ENCODE measurements at regions not wholly inside any gene's neighbourhood (a gene's known extent, or its start where the extent isn't known, plus 50 kb on each side); places are given as distances from the start of the nearest gene placed in this dataset.
"Not testable (repeated sequence)": the region's sequence is repeated elsewhere in the genome, so short reads cannot be mapped to it uniquely, and the experiment has no call there.

DNA sequence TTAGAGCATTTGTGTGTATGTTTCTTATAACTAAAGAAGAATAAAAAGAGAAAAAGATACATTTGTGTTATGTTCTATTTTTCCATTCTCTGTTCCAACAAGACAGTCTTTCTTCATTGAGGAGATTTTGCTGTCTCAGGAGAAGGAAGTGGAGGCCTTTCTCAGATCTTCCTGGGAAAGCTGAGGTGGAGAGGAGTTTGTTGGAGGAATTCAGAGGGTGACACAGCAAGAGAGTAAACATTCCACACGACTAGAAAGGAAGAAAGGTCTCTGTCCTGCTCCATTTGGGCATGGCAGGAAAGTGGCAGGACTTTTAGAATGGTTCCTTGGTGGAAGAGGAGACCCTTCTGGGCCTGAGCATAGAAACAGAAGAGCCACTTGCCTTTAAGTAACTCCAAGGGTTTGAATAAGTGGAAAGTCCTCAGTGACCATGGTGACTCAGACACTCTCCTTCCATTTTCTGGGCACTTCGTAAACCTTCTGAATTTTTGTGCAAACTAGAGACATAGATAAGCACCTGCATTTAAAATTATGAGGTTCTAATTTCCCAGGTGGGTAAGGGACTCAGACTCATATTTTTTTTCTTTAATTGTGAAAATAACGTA is 52.3 kb upstream of the COL5A2 start:
- DNase-seq (ENCODE audit: low spot score) = no peak

DNA sequence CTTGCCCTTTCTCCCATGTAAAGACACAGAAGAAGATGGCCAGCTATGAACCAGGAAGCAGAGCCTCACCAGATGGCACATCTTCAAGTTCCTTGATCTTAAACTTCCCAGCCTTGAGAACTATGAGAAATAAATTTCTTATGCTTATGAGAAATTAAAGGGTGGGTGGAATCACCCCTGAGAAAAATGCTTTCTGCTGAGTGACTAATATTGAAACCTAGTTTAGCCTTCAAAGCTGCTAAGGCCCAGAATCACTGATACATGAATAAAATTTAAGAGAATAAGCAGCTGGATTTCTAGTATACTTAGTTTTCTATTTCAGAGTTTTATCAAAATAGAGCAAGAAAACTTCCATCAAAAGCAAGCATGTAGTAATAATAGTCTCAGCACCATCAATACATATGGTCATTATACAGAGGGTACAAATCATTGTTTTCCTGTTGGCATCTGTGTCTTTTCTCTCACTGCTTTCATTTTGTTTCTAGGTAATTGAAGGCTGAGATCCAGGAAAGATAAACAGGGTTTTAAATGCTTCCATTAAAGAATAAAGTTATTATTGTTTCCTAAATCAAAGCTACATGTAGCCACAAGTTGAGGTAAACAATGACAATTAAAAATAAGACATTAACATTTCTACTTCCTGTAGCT is 53.3 kb upstream of the COL5A2 start:
- no peak for DNase-seq (ENCODE audit: low spot score)

DNA sequence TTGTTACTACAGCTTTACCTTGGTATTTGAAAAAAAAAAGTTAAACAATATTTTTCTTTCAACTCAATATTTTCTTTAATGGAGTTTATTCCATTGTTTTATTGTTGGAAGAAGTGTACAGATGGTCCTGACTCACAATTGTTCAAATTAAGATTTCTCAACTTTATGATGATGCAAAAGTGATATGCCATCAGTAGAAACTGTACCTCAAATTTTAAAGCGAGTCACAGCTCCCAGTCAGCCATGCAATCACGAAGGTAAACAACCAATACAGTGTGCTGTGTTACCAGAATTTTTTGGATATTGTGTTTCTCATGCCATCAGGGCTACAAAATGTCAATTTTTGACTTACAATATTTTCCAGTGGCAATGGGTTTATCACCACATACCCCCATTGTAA is 54.0 kb upstream of the COL5A2 start:
- DNase-seq (ENCODE audit: low spot score) = no peak

DNA sequence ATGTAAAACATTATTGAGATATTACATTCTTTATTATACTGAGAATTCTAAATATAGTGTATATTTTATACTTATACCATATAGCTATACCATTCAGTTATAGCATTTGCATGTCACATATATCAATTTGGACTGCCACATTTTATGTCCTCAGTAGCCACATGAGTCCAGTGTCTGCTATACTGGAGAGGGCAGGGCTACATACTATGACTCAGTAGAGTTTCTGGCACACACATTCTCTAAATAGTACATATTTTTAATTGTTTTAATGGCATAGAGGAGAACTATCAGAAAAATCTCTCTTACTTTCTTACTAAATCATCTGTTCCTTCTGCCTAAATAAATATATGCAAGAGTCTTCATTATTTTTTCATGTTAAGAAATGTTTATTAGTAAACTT is 55.4 kb upstream of the COL5A2 start:
- DNase-seq (ENCODE audit: low spot score) = no peak

DNA sequence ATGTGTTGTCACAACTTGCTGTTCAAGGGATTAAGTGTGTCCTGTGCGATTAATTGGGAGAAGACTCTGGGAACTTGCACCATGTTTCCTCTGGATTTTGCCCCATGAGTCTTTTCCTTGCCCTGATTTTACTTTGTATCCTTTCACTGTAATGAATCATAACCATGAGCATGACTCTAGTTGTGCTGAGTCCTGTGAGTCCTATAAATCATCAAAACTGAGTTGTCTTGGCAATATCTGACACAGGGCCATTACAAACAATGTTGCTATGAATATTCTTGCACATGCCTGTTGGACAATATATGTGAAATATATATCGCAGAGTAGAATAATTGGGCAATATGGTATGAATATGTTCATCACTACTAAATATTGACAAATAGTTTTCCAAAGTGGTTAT is 56.5 kb upstream of the COL5A2 start:
- DNase-seq (ENCODE audit: low spot score) = no peak

DNA sequence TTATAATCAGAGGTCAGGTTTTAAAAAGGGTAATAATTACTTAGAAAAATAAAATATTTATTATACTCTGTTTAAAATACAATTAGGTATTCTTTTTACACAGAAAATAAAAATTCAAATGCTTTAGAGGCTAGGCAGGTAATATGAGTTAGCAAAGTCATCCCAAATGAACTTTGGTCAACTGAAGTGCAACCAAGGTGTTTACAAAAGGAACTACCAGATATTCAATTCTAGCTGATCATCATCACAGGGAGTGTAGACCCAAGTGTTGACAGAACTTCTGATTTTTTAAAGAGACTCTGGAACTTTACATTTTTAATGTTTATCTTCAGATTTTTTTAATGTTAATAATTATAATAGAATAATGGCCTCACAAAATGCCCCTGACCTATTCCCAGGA is 59.3 kb upstream of the COL5A2 start:
- no peak for DNase-seq (ENCODE audit: low spot score)

DNA sequence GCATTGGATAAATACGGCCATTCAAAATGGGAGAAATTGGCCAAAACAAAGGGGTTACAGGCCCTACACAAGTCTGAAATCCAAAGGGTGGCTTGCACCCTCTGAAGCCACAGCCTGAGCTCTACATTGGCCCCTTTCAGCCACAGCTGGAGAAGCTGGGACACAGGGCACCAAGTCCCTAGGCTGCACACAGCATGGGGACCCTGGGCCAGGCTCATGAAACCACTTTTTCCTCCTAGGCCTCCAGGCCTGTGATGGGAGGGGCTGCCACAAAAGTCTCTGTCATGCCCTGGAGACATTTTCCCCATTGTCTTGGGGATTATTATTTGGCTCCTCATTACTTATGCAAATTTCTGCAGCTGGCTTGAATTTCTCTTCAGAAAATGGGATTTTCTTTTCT is 64.3 kb upstream of the COL5A2 start:
- DNase-seq (ENCODE audit: low spot score) = not testable (repeated sequence)

DNA sequence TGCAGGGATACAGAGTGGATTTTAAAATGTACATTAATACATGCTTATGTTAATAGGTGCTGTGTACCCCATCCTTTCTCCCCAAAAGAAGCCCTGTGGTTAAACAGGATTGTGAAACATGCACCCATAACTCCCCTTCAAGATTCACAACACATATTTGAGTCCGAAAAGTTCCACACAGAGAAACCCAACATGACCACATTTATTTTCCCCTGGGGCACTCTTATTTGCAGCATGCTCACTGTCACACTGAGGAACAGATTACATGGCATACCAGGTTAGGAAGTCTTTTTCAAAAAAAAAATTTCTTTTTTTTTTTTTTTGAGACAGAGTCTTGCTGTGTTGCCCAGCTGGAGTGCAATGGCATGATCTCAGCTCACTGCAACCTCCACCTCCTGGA is 67.7 kb upstream of the COL5A2 start:
- no peak for DNase-seq (ENCODE audit: low spot score)

DNA sequence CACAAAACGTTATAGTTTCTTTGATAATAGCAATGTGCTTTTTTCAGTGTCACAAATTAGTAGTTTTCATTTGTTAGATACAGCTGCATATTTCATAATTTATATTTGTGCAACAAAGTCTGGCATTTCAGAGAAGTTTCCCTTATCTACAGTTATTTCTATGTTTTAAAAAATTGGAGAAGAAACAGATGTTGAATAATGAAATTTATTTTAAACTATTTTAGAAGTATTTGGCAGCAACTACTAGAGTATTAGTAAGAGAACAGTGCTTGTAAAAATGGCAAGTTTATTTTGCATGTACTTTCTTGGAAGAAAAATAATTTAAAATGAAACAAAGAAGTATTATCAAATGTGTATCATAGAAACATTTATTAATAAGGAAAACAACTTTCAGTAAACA is 68.6 kb upstream of the COL5A2 start:
- no peak for DNase-seq (ENCODE audit: low spot score)

DNA sequence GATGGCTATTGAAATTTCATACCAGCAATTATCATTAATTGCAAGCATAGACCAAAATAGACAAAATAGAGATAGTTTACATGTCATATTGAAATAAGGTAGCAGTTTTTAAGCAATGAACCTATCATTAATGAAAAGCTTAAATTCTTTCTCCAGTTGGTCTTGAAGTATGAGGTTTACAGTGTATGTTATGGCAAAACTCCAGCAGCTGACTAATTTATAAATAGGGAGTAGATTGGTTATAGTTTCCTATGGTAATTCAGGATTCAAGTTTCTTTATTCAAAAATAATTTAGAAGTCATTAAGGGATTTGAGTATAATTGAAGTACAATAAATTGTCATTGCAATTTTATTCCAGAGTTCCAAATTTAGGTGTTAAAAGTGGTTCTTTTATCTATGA is 69.6 kb upstream of the COL5A2 start:
- no peak for DNase-seq (ENCODE audit: low spot score)

DNA sequence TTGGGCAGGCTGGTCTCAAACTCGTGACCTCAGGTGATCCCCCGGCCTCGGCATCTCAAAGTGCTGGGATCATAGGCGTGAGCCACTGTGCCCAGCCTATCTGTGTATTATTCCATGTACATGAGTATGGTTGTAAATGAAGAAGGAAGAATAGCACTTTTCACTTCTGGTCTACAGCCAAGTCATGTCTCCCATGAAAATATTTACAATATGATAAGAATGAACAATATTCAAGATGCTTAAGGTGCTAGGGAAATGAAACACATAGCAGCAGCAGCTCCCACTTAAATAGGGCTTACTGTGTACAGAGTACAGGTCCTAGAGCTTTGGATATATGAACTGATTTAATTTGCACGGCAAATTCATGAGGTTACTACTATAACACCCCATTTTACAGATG is 70.3 kb upstream of the COL5A2 start:
- no peak for DNase-seq (ENCODE audit: low spot score)

DNA sequence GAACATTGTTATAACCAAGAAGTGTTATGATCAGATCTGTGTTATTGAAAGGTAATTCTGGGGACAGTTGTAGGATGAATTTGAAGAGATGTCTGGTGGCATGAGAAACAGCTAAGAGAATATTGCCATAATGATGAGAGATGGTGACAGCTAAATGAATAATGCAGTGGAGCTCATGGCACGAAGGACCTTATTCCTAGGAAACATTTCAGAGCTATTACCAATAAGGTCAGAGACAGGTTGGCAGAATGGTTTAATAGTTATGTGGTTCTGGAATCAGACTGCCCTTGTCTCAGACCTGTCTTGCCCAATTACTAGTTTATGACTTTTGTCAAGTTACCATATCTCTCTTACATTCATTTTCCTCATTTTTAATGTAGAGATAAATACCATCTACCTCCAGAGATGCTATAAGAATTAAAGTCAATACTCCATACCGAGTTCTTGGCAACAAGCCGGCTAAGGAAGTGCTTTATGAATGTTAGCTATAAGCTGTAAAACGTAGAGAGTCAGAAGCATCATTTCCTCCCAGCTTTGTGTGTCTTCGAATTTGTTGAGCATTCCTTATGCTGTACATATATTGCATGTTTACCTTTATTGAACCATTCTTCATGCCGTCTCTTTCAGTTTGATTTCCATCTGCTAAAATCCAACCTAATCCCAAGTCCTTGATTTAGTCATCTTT is 73.6 kb upstream of the COL5A2 start:
- no peak for DNase-seq (ENCODE audit: low spot score)

DNA sequence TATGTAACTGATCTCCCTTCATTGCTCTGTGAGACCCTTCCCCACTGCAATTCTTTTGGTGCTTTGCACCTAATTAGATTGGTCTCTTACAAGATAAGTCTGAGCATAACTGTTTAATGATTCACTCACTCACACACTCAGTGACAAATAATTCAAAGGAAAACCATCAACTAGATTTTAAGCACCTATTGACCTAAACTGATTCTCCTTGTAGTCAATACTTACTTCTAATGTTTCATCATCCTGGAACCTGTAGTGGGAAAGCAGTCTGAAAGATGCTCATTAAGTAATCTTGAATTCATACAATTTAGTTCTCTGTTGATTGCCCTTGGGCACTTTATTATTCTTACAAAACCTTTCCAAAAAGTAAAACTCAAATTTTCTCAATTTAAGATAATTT is 74.3 kb upstream of the COL5A2 start:
- no peak for DNase-seq (ENCODE audit: low spot score)

DNA sequence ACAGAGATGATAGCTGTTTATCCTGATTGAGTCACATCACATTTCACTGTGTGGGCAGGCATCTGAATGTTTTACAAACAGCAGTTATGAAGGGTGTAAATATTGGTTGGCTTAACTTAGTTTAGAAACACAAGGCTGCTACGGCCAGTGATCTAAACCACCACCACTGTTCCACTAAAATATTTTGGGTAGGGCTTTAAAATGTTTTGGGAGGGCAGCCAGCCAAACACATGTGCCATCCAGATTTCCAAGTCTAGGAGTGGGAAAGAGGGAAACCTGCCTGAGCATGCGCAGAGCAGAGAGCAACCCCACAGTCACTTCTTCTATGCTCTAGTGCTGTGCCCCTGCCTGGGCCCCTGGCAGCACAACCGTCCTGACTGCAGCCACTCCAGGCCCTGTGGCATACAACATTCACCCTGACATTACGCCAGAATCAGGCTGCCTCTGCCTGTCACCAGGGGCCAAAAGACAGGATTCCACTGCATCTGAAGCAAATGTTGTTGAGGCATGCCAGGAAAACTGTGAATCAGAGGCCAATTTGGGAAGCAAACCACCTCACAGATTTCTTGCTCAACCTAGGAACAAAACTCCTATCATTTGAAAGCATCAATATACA is 74.8 kb upstream of the COL5A2 start:
- peak; percentile 42 for DNase-seq (ENCODE audit: low spot score)

DNA sequence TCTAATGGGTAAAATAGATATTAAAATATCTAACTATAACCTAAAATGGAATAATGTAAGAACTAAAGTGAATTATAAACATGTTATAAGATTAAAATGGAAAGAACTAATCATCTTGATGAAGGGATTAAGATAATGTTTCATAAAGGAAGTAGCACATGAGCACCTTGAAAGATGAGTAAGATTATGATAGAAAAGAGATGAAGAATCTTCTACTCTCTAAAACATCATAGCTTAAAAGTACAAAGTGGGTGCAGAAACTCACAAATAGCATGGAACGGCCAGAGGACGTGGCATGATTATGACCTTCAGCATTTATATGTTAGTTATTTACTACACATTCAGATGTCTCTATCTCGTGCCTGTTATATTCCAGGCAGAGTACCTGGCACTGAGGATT is 76.2 kb upstream of the COL5A2 start:
- no peak for DNase-seq (ENCODE audit: low spot score)

DNA sequence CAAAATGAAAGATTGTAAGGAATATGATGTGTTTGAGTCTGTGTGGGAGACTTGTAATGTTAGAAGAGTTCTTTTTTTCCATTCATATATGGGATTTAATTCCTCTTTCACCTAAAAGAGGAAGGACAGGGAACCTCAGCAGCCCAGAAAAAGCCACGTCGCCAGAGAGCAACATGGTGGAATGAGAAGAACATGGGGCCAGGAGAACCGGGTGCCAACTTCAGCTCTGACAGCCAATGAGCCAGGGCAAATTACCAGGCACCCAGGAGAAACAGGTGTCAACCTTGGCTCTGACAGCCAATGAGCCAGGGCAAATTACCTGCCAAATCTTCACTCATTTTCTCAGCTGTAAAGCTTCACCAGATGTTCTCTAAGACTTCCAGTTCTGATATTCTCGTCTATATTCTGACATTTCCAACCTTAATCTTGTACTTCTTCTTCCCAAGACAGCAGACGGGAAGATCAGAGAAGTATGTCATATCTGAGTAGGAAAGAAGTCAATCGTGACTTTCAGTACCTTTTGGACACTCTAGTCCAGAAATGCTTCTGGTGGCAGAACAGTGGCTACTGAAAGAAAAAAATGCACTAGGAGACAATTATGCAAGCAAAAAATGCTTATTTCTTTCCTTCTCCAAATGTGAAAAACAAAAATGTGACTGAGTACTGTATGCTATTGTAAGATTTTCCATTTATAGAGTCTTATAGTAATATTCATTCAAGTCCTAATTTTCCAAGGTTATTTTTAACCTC is 79.2 kb upstream of the COL5A2 start:
- DNase-seq (ENCODE audit: low spot score) = no peak

DNA sequence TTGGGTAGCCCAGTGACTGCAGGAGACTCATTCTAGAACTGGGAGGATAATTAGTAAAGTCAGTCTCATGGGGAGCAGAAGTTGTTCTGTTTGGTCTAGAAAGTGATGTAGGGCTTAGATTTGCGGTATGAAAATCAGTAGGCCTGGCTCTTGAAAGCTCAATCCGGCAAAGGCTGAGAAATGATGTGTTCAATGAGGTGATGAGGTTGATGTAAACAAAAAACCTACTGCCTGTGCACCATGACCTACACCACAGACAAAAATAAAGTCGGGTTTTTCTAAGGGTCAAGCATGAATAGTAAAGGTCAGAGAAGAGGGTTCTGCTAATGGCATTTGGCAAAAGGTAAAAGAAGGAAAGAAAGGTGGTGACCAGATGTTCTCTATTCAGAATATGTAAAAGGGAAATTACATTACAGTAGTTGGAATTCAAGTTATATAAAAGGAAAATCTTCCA is 80.8 kb upstream of the COL5A2 start:
- no peak for DNase-seq (ENCODE audit: low spot score)

DNA sequence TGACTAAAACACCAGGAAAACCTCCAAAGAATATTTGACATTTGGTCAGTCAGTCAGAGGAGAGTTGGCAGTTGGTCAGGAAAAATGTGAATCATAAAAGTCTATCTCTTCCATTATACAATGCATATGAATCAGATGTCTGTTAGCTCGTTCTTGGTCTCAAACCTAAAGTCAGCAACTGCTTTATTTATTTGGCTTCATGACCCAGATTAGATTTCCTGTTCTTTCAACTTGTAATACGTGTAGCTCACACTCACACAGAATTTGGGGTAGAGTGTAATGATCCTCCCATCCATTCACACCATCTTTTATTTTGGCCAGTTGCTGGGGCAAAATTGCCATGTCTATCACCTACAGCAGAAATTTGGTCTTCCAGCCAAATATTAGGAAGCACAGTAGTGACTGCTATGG is 81.9 kb upstream of the COL5A2 start:
- DNase-seq (ENCODE audit: low spot score) = no peak

DNA sequence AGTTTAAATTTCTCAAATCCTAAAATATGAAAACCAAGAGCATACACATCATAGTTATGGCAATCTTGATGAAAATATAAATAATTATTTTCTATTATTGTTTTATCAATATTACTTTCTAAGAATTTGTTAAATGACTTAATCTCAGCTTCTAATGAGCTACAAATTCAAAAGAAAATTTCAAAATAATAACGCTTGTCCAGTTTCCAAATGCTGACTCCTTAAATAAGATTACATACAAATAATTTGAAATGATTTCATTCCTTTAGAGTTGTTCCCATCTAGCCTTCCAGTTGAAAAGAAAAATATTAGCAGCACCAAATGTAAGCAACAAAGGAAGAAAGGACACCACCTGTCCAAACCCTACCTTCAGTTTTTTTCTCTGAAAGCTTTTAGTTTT is 82.4 kb upstream of the COL5A2 start:
- no peak for DNase-seq (ENCODE audit: low spot score)

DNA sequence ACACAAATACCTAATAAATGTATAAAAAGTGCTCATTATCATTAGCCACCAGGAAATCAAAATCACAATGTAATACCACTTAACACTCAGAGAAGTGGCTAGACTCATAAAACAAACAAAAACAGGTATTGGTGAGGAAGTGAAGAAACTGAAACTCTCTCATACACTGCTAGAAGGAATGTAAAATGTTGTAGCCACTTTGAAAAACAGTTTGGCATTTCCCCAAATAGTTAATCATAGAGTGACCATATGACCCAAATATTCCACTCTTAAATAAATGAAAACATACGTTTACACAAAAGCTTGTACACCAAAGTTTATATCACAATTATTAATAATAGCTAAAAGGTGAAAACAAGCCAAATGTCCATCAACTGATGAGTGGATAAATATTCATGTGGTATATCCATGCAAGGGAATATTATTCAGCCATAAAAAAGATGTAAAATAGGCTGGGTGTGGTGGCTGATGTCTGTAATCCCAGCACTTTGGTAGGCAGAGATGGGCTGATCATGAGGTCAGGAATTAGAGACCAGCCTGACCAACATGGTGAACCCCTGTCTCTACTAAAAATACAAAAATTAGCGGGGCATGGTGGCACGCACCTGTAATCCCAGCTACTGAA is 86.2 kb upstream of the COL5A2 start:
- DNase-seq (ENCODE audit: low spot score) = no peak

DNA sequence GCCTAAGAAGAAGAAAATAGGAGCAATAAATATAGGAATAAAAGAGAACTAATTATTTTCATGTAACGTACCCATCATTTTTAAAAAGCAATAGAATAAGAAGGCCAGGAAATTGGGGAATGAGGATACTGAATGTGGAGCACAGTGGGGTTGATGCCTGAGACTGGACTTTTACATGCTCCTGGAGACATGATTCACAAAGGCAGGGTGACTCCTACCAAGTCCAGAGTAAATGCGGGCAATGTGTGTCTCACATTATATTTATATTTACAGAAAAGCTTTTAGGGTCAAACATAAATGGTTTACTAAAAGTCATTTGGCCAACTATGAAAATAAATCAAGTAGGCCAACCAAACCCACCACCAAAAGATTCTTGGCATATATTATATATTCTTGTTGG is 87.9 kb upstream of the COL5A2 start:
- DNase-seq (ENCODE audit: low spot score) = no peak

Data from ureter (tissue), 1 donor.